Astrocyte of the hippocampus (primary cell): ENCODE measurements at regions not wholly inside any gene's neighbourhood (a gene's known extent, or its start where the extent isn't known, plus 50 kb on each side); places are given as distances from the start of the nearest gene placed in this dataset.
"Not testable (repeated sequence)": the region's sequence is repeated elsewhere in the genome, so short reads cannot be mapped to it uniquely, and the experiment has no call there.

Experiments
- DNase-seq: peaks from one replicate; pipeline ENCODE4 v3.0.0; 2011; ENCODE audit warnings: low read depth, low spot score

DNA sequence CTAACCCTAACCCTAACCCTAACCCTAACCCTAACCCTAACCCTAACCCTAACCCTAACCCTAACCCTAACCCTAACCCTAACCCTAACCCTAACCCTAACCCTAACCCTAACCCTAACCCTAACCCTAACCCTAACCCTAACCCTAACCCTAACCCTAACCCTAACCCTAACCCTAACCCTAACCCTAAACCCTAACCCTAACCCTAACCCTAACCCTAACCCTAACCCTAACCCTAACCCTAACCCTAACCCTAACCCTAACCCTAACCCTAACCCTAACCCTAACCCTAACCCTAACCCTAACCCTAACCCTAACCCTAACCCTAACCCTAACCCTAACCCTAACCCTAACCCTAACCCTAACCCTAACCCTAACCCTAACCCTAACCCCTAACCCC, 80.6 kb upstream of the PLEKHG4B start:
- DNase-seq = not testable (repeated sequence)

DNA sequence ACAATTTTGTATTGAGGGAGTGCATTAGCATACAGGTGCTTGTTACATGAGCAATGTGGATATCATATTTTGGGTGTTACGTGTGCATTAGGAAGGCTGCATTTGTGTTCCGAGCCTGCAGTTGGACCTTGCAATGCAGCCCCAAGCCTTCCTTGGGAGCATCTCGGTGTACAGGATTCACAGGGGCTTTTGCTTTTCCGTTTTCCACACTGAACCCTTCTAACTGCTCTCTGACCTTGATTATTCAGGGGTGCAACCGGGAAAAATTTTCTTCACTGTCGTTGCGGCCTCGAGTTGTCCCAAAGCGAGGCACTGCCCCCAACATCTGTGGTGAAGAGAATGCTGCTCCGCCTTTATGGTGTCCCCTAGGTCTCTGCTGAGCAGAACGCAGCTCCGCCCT, 80.1 kb upstream of the PLEKHG4B start:
- peak; percentile 31 for DNase-seq

DNA sequence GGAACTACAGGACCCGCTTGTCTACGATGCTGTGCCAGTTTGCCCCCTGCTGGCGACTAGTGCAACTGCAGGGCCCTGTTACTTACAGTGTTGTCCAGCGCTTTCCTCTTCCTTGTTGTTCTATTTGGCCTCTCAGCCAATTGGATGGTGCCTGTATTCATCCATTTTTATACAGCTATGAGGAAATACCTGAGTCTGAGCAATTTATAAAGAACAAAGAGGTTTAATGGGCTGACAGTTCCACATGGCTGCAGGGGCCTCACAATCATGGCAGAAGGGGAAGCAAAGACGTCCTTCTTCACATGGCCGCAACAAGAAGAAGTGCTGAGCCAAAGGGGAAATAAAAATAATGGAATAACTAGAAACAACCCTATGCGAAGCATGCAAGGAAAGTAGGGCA, 78.7 kb upstream of the PLEKHG4B start:
- DNase-seq = no peak

DNA sequence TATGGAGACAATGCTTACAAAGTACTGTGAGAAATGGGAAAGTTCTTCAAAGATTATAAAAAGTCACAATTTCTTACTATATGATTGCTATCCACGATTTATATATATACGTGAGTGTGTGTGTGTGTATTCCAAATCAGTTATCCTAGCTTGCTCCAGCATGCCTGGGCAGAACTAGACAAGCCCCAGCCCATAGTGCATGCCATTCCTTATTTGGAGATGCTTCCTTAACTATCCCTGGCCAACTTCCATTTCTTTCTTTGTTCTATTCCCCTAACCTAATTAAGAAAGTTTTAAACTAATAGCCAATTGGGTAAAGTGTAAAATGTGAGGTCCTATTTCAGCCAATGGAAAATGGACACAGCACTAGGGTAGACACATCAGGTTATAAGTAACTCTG, 77.3 kb upstream of the PLEKHG4B start:
- DNase-seq = peak; percentile 51

DNA sequence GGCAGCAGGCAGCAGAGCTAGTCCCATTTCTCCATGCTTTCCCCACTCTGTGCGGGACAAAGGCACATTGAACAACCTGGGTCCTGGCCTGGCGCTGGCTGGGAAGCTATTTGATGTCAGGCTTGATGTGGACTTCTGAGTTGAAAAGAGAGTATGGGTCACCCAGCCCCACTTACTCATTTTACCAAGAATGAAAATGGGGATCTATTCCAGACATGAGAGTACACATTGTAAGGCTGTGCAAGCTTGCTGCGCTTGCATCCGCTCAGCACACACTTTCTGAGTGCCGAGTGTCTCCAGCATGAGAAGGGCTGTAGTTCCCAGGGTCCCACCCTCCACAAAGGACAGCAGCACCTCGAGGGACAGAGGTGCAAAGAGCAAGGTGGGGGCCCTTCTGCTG, 71.7 kb upstream of the PLEKHG4B start:
- DNase-seq = not testable (repeated sequence)

DNA sequence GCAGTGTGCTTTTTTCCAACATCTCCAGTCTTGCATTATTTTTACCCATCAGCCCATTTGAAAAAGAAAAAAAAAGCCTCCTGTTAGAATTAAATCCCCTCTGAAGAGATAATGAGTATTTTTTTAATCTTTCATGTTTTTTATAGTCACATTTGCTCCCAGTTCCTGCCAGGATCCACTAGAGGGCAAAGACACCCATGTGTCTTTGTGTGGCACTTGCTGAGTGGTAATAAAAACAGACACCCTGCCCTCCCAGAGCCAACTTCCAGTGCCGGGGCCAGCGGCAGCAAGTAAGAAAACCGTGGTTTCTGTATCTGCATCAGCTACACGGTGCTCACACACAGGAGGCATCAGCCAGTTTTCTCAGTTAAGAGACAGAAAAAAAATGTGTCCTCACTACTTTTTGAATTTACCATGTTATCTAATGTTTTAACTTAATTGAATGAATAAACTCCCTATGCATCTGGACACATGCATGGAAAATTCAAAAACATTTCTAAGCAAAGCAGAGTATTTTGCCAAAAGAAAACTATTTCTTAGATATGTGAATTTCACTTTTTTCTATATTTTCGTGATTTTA, 70.2 kb upstream of the PLEKHG4B start:
- DNase-seq = peak; percentile 42

DNA sequence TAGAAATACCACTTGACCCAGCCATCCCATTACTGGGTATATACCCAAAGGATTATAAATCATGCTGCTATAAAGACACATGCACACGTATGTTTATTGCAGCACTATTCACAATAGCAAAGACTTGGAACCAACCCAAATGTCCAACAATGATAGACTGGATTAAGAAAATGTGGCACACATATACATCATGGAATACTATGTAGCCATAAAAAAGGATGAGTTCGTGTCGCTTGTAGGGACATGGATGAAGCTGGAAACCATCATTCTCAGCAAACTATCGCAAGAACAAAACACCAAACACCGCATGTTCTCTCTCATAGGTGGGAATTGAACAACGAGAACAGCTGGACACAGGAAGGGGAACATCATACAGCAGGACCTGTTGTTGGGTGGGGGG, 68.1 kb upstream of the PLEKHG4B start:
- not testable (repeated sequence) for DNase-seq

DNA sequence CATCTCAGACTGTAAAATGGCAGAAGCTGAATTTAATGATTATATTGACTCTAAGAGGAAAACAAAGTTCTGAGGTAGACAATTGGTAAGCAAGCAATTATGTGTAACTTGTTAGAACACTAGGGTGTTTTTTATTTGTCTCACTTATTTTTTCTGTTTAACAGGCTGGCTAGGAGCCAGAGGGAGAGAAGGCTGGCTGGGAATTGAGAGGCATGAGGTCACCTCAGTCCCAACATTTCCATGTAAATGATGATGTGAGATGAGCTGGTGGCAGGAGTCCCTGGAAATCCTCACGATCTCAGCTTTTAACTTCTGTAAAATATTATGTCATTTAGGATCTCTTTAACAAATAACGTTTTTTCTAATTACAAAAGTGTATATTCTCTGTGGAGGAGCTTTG, 66.9 kb upstream of the PLEKHG4B start:
- DNase-seq = peak; percentile 22

DNA sequence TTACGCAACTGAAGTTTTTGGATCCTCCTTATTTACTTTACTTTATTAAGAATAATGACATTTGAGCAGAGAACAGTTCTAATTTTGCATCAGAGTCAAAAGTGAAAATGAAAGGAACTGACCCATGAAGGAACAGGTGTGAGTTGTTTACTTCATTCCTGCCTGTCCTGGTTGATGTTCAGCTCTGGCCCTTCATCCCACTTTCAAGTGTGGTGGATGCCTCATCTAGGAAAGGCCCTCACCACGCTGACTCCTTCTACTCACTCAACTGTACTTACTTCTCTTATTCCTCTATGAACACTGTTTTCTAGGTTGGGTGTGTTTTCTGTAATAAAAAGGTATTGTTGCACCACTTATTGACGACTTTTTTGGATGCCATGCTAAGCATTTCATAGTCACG, 61.8 kb upstream of the PLEKHG4B start:
- no peak for DNase-seq

DNA sequence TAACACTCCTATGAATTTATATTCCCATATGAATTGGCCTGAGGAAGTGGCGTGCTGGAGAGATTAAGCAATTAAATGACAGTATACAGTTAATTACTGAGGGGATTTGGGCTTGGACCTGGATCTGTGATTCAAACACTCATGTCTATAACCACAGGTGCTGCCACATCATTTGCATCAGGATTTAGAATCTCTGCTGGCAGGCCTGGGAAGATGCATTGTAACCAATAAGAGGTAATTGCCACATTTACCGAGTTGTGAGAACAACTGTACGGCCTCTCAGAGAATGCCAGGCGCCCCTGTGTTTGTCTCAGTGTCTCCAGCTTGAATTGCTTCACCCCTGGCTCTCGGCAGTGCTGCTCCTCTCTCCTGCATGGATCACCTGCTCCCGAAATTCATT, 61.4 kb upstream of the PLEKHG4B start:
- not testable (repeated sequence) for DNase-seq

DNA sequence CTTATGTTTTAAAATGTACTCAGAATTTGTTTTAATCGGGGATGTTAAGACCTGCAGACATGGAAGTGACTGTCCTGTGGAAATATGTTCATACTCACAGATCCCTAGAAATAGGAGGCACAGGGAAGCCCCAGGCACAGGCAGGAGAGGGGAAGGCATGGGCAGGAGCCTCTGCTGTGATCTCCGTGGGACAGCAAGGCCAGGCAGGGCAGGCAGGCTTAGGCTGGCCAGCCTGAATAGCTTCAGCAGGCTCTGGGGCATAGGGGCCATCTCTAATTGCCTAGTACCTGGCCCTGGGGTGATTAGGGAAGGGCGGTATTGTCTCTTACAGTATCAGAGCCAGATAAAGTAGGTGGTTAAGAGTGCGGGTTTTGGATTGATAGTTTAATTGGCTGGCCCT, 59.8 kb upstream of the PLEKHG4B start:
- DNase-seq = no peak

DNA sequence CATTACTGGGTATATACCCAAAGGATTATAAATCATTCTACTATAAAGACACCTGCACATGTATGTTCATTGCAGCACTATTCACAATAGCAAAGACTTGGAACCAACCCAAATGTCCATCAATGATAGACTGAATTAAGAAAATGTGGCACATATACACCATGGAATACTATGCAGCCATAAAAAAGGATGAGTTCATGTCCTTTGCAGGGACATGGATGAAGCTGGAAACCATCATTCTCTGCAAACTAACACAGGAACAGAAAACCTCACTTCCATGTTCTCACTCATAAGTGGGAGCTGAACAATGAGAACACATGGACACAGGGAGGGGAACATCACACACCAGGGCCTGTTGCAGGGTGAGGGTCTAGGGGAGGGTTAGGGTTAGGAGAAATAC, 56.4 kb upstream of the PLEKHG4B start:
- not testable (repeated sequence) for DNase-seq

DNA sequence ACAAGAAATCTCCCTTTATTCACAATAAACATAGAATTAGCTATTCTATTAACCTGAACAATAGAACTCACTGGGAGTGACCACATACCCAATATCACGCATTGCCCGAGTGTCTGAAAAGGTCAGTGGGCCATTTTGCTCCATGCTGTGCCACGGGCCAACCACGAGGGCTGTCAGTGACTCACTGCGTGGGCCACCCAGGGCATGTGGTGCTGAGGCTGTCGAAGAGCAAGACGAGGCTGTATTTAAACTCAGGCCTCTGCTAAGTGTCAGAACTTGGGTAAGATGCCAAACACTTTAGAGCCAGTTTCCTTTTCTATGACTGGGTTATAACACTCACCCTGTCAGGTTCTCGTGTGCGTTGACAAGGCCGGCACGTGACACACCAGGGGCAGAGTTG, 54.8 kb upstream of the PLEKHG4B start:
- not testable (repeated sequence) for DNase-seq

DNA sequence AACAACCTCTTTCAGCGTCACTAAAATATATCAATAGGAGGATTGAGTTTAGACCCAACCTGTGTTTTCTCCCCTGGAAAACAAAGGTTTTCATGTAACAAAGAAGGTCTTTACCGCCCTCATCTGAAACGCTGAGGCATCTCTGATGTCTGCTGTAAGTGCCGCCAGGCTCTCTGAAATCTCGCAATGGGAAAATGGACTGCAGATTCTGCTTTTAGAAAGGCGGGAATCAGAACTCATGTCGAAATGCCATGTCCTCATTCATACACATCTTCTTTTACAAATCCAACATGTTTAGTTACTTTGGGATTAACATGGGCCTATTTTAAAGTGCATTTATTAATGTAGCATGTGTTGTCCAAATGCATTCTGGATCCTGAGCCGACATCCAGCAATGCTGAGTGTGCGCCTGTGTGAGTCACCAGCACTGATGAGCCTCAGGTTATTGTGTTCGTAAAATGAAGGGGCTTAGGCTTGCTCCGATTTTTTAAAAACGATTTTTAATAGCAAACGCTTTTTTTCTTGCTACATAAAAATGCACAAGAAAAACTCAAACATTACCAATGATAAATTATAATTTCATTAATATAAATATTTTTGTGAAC, 51.9 kb upstream of the PLEKHG4B start:
- no peak for DNase-seq
